ENCODE measurements at regions not wholly inside any gene's neighbourhood (a gene's known extent, or its start where the extent isn't known, plus 50 kb on each side); places are given as distances from the start of the nearest gene placed in this dataset.

DNA sequence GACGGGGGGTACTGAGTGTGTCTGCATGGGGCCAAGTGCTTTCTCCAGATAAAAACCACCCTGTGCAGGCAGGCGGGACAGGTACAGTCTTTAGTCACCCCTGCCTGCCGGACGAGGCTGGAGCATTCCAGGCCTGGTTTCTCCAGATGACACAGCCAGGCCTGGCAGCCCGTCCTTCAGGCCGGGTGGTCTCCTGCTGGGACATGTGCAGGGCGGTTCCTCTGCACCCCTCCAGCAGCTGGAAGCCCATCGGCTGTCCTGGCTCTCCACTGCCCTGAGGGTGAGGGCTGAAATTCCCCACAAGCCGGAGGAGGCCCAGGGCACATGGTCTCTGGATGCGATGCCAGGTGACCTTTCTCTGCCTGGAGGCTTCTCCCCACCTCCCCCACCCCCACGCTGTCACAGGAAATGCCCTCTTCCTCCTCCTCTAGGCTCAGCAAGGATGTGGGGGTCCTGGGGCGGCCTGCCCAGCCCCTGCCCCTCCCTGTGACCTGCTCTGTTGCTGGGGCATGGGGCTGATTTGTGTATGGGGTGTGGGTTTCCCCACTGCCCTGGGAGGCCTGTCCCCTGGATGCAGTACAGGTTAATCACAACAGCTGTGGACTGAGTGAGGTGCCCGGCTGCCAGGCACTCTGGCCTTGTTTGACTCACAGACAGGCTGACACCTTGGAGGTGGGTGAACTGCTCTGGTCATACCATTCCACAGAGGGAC lies 110.7 kb upstream of the LRPAP1 start:
- no peak for TF ChIP-seq ZSCAN31 (CRISPR knock-in tag; IDR thresholded peaks at IDR 0.05; ENCODE audit: low read depth)
- TF ChIP-seq ZNF451 (CRISPR knock-in tag; IDR thresholded peaks at IDR 0.05): no peak
- H3K27me3 ChIP-seq (ENCODE audit: control insufficient read depth in 1 of 2, insufficient read depth in 2 of 2, low read length in 2 of 2): peaks cover 13 to 76% of the 10 kb centered on the region in 2 experiments; a peak in 4 of 5 replicates
- in situ Hi-C loops (cut with HindIII; ENCODE audit: extremely low pct_ligation_motif_present, low pct_unique_long_range_greater_than_20kb): no loop called here
- H3K79me2 ChIP-seq (ENCODE audit: insufficient read depth, low read length): no peaks in the 10 kb centered on the region
- intact Hi-C loops (cut with micrococcal nuclease; ENCODE audit: unreplicated experiment): no loop called here
- no peak for DNase-seq (ENCODE audit: low spot score)
- ChIA-PET CTCF (ENCODE audit: low intra/inter-chr PET ratio, low total read pairs) (no interaction called here), POLR2A (no interaction called here)
- no peak overlapping the region for H3K4me3 ChIP-seq (replicated peaks in 1 of 3; ENCODE audit: insufficient read depth in 1 of 3, low read depth in 2 of 3, low read length in 3 of 3)
- H3K27ac ChIP-seq (ENCODE audit: extremely low read length, insufficient read depth, low read length): no peak overlapping the region
- BruUV-seq (replicated peaks): no TSS peak
- no peak for FAIRE-seq
- H3K4me1 ChIP-seq (ENCODE audit: insufficient read depth, low read length): no peaks in the 10 kb centered on the region
- H3K36me3 ChIP-seq (replicated peaks in 1 of 2; ENCODE audit: control insufficient read depth in 1 of 2, insufficient read depth in 2 of 2, low read length in 2 of 2): no peaks in the 10 kb centered on the region; a peak in 1 of 5 replicates
- 40% methylated on average over 2 of the region's 13 CpGs for WGBS (ENCODE audit: low lambda C conversion rate)
- H3K9ac ChIP-seq (ENCODE audit: insufficient read depth, low read depth, low read length): no peak overlapping the region
- H2AFZ ChIP-seq (ENCODE audit: low read length): no peak overlapping the region
- ATAC-seq: no peak
- H3K9me3 ChIP-seq (ENCODE audit: low read length): no peaks in the 10 kb centered on the region
- no peak overlapping the region for H3K4me2 ChIP-seq (ENCODE audit: low read depth, low read length)
- no peaks in the 10 kb centered on the region; the same call in 1 of the 2 replicates for H4K20me1 ChIP-seq (ENCODE audit: insufficient read depth, low read length)

DNA sequence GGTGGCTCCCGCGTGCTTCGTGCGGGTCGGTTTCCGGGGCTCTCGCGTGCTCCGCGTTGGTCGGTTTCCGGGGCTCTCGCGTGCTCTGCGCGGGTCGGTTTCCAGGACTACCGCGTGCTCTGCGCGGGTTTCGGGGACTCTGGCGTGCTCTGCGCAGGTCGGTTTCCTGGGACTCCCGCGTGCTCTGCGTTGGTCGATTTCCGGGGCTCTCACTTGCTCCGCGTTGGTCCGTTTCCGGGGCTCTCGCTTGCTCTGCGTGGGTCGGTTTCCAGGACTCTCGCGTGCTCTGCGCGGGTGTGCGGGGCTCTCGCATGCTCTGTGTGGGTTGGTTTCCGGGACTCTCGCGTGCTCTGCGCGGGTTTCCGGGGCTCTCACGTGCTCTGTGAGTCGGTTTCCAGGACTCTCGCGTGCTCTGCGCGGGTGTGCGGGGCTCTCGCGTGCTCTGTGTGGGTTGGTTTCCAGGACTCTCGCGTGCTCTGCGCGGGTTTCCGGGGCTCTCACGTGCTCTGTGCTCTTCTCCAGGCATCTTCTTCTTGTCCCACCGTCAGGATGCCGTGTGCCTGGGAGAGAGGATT lies 109.9 kb upstream of the LRPAP1 start:
- ATAC-seq (no peak), FAIRE-seq (no peak), DNase-seq (ENCODE audit: low spot score) (no peak)
- Histone ChIP-seq H3K9me3 (ENCODE audit: low read length) (no peaks in the 10 kb centered on the region), H3K27me3 (ENCODE audit: control insufficient read depth in 1 of 2, insufficient read depth in 2 of 2, low read length in 2 of 2) (peaks cover 12 to 71% of the 10 kb centered on the region in 2 experiments; a peak in 4 of 5 replicates), H4K20me1 (ENCODE audit: insufficient read depth, low read length) (no peaks in the 10 kb centered on the region; the same call in 1 of the 2 replicates), H3K36me3 (replicated peaks in 1 of 2; ENCODE audit: control insufficient read depth in 1 of 2, insufficient read depth in 2 of 2, low read length in 2 of 2) (no peaks in the 10 kb centered on the region; a peak in 1 of 5 replicates), H3K4me2 (ENCODE audit: low read depth, low read length) (no peak overlapping the region), H3K79me2 (ENCODE audit: insufficient read depth, low read length) (no peaks in the 10 kb centered on the region), H3K27ac (ENCODE audit: extremely low read length, insufficient read depth, low read length) (no peak overlapping the region), H3K9ac (ENCODE audit: insufficient read depth, low read depth, low read length) (no peak overlapping the region), H2AFZ (ENCODE audit: low read length) (no peak overlapping the region), H3K4me1 (ENCODE audit: insufficient read depth, low read length) (no peaks in the 10 kb centered on the region), H3K4me3 (replicated peaks in 1 of 3; ENCODE audit: insufficient read depth in 1 of 3, low read depth in 2 of 3, low read length in 3 of 3) (no peak overlapping the region)
- in situ Hi-C loops (cut with HindIII; ENCODE audit: extremely low pct_ligation_motif_present, low pct_unique_long_range_greater_than_20kb): no loop called here
- intact Hi-C loops (cut with micrococcal nuclease; ENCODE audit: unreplicated experiment): no loop called here
- CTCF ChIA-PET (ENCODE audit: low intra/inter-chr PET ratio, low total read pairs): no interaction called here
- WGBS (ENCODE audit: low lambda C conversion rate): 87% methylated on average over 63 of the region's 66 CpGs
- no TSS peak for BruUV-seq (replicated peaks)
- POLR2A ChIA-PET: no interaction called here
- TF ChIP-seq ZFX (CRISPR knock-in tag; IDR thresholded peaks at IDR 0.05; ENCODE audit: low read depth): no peak
- TF ChIP-seq ZBTB38 (CRISPR knock-in tag; IDR thresholded peaks at IDR 0.05): no peak
- TF ChIP-seq, protein P1, sequence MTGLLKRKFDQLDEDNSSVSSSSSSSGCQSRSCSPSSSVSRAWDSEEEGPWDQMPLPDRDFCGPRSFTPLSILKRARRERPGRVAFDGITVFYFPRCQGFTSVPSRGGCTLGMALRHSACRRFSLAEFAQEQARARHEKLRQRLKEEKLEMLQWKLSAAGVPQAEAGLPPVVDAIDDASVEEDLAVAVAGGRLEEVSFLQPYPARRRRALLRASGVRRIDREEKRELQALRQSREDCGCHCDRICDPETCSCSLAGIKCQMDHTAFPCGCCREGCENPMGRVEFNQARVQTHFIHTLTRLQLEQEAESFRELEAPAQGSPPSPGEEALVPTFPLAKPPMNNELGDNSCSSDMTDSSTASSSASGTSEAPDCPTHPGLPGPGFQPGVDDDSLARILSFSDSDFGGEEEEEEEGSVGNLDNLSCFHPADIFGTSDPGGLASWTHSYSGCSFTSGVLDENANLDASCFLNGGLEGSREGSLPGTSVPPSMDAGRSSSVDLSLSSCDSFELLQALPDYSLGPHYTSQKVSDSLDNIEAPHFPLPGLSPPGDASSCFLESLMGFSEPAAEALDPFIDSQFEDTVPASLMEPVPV (CRISPR knock-in tag; IDR thresholded peaks at IDR 0.05): no peak
- TF ChIP-seq, protein P2, sequence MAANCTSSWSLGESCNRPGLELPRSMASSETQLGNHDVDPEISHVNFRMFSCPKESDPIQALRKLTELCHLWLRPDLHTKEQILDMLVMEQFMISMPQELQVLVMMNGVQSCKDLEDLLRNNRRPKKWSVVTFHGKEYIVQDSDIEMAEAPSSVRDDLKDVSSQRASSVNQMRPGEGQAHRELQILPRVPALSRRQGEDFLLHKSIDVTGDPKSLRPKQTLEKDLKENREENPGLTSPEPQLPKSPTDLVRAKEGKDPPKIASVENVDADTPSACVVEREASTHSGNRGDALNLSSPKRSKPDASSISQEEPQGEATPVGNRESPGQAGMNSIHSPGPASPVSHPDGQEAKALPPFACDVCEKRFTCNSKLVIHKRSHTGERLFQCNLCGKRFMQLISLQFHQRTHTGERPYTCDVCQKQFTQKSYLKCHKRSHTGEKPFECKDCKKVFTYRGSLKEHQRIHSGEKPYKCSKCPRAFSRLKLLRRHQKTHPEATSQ (CRISPR knock-in tag; IDR thresholded peaks at IDR 0.05; ENCODE audit: borderline replicate concordance): no peak
- TF ChIP-seq, protein P3, sequence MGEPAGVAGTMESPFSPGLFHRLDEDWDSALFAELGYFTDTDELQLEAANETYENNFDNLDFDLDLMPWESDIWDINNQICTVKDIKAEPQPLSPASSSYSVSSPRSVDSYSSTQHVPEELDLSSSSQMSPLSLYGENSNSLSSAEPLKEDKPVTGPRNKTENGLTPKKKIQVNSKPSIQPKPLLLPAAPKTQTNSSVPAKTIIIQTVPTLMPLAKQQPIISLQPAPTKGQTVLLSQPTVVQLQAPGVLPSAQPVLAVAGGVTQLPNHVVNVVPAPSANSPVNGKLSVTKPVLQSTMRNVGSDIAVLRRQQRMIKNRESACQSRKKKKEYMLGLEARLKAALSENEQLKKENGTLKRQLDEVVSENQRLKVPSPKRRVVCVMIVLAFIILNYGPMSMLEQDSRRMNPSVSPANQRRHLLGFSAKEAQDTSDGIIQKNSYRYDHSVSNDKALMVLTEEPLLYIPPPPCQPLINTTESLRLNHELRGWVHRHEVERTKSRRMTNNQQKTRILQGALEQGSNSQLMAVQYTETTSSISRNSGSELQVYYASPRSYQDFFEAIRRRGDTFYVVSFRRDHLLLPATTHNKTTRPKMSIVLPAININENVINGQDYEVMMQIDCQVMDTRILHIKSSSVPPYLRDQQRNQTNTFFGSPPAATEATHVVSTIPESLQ (CRISPR knock-in tag; conservative IDR thresholded peaks at IDR 0.05): no peak
- TF ChIP-seq ZFP1 (CRISPR knock-in tag; IDR thresholded peaks at IDR 0.05): no peak
- no peak for TF ChIP-seq ARNT2 (CRISPR knock-in tag; IDR thresholded peaks at IDR 0.05; ENCODE audit: low read depth)
- no peak for TF ChIP-seq TCF7 (IDR thresholded peaks at IDR 0.05; ENCODE audit: low read depth)
- TF ChIP-seq ZSCAN29 (CRISPR knock-in tag; conservative IDR thresholded peaks at IDR 0.05): no peak
- no peak for TF ChIP-seq ZNF773 (CRISPR knock-in tag; IDR thresholded peaks at IDR 0.05; ENCODE audit: borderline replicate concordance)
- TF ChIP-seq SP1 (IDR thresholded peaks at IDR 0.05): no peak
- no peak for TF ChIP-seq SP1 (CRISPR knock-in tag; IDR thresholded peaks at IDR 0.05)
